Prostate gland (tissue), 2 donors: ENCODE measurements at regions not wholly inside any gene's neighbourhood (a gene's known extent, or its start where the extent isn't known, plus 50 kb on each side); places are given as distances from the start of the nearest gene placed in this dataset.

Experiments used
- DNase-seq: peaks from one replicate; pipeline ENCODE4 v3.0.0-alpha.2; 2019; ENCODE audit warnings: low spot score
- H3K27ac ChIP-seq, 2 donors: fragments of 200-600 bp; sonication (generic); 2 replicates each; pipeline ENCODE4 v1.5.1; 2017 to 2019
- H3K27me3 ChIP-seq: fragments of 200-600 bp; sonication (generic); replicated peaks from 2 replicates; pipeline ENCODE4 v1.5.1; 2019; ENCODE audit not compliant: insufficient read depth
- H3K36me3 ChIP-seq, 2 donors: fragments of 200-600 bp; sonication (generic); 1 replicate in 1 of 2; 2 replicates in 1 of 2; pipeline versions ENCODE4 v1.5.1 to v1.8.1; 2017 to 2019
- H3K4me1 ChIP-seq: fragments of 200-600 bp; sonication (generic); replicated peaks from 2 replicates; pipeline ENCODE4 v1.5.1; 2019
- H3K4me3 ChIP-seq, 2 donors: fragments of 200-600 bp; sonication (generic); 2 replicates each; pipeline ENCODE4 v1.5.1; 2017 to 2019
- H3K9me3 ChIP-seq: fragments of 200-600 bp; sonication (generic); 2 replicates; pipeline ENCODE4 v1.5.1; 2017
- POLR2A ChIP-seq: fragments of 450-650 bp; IDR thresholded peaks from one replicate; pipeline ENCODE4 v1.6.1; 2016; ENCODE audit warnings: antibody characterized with exemption, mild to moderate bottlenecking
- POLR2AphosphoS5 ChIP-seq: sonication (generic); formaldehyde crosslinking; IDR thresholded peaks from one replicate; pipeline ENCODE4 v1.6.1; 2017; ENCODE audit warnings: antibody characterized with exemption
- WGBS: methylation state at CpG from one replicate; pipeline ENCODE4 v1.1.5; 2018; 5-methylcytosine and 5-hydroxymethylcytosine counted together
- intact Hi-C: fragments of 100-400 bp; cut with DNase I; formaldehyde crosslinking; loops from one replicate; pipeline ENCODE4 v1.14.2; 2022
- TF ChIP-seq, protein P1 (sequence below), 4 experiments: fragments of 200-600 bp in 2 of 4; fragments of 450-650 bp in 2 of 4; sonication (generic) in 2 of 4; IDR thresholded peaks; 1 replicate in 3 of 4; 2 replicates in 1 of 4; pipeline ENCODE4 v1.5.1; 2016 to 2019; ENCODE audit warnings: antibody characterized with exemption in 4 of 4, mild to moderate bottlenecking in 2 of 4, moderate library complexity in 2 of 4

DNA sequence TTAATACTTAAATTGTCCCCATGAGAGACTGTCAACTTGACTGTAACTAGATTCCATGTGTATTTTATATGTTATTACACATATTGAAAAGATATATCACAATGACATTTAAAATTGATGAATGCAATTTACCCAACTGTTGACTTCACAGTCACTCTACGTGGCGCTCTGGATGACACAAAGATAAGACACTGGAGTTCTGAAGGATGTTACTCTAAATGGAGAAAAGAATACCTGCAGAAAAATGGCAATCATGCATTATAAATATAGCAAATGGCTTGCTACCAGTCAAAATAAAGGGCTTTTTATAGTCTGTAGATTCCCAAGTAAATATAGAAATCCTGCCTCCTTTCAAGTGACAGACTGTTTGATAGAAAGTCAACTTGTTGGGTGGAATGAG lies 143.6 kb upstream of the KLF6 start:
- Histone ChIP-seq H3K36me3 (no peaks in the 10 kb centered on the region), H3K9me3 (no peaks in the 10 kb centered on the region), H3K27ac (no peak overlapping the region), H3K4me3 (no peak overlapping the region), H3K4me1 (no peaks in the 10 kb centered on the region), H3K27me3 (no peaks in the 10 kb centered on the region)
- 94% methylated on average over 2 of the region's 2 CpGs for WGBS
- DNase-seq: no peak
- TF ChIP-seq, protein P1, sequence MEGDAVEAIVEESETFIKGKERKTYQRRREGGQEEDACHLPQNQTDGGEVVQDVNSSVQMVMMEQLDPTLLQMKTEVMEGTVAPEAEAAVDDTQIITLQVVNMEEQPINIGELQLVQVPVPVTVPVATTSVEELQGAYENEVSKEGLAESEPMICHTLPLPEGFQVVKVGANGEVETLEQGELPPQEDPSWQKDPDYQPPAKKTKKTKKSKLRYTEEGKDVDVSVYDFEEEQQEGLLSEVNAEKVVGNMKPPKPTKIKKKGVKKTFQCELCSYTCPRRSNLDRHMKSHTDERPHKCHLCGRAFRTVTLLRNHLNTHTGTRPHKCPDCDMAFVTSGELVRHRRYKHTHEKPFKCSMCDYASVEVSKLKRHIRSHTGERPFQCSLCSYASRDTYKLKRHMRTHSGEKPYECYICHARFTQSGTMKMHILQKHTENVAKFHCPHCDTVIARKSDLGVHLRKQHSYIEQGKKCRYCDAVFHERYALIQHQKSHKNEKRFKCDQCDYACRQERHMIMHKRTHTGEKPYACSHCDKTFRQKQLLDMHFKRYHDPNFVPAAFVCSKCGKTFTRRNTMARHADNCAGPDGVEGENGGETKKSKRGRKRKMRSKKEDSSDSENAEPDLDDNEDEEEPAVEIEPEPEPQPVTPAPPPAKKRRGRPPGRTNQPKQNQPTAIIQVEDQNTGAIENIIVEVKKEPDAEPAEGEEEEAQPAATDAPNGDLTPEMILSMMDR (IDR thresholded peaks at IDR 0.05): no peak
- TF ChIP-seq POLR2A (no peak), POLR2AphosphoS5 (no peak)
- intact Hi-C loops: no loop called here

GRCh38 chr10:3928078-3928477 lies 143.1 kb upstream of the KLF6 start:
- Histone ChIP-seq H3K27ac (no peak overlapping the region), H3K9me3 (no peaks in the 10 kb centered on the region), H3K4me1 (no peaks in the 10 kb centered on the region), H3K36me3 (no peaks in the 10 kb centered on the region), H3K4me3 (no peak overlapping the region), H3K27me3 (no peaks in the 10 kb centered on the region)
- TF ChIP-seq POLR2AphosphoS5 (no peak), POLR2A (no peak)
- TF ChIP-seq, protein P1 (IDR thresholded peaks at IDR 0.05): no peak
- intact Hi-C loops: no loop called here
- no peak for DNase-seq
- 71% methylated on average over 3 of the region's 3 CpGs for WGBS

GRCh38 chr10:3926675-3927525 lies 141.9 kb upstream of the KLF6 start:
- Histone ChIP-seq H3K4me1 (no peaks in the 10 kb centered on the region), H3K27ac (no peak overlapping the region), H3K27me3 (no peaks in the 10 kb centered on the region), H3K4me3 (no peak overlapping the region), H3K9me3 (no peaks in the 10 kb centered on the region), H3K36me3 (no peaks in the 10 kb centered on the region)
- no peak for DNase-seq
- WGBS: 50% methylated on average over 18 of the region's 18 CpGs
- TF ChIP-seq POLR2A: no peak
- no peak for TF ChIP-seq POLR2AphosphoS5
- TF ChIP-seq, protein P1 (IDR thresholded peaks at IDR 0.05): no peak
- intact Hi-C loops: no loop called here

DNA sequence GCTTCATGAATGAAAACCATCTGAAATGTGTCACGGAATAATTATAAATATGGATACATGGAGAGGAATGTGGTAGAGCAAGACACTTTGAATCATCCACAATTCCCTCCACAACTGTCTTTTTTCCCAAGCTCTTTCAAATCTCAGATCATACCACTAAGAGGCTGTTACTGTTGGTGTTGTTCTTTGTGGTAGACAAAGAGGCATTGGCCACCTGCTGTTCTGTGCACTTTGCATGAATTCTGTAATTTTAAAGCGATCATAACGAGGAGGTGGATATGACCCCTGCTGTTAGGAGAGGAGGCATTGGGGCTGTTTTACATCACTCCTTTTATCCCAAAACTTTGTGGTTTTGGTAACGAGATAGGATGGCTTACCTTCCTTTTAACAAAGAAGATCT lies 141.2 kb upstream of the KLF6 start:
- WGBS: 93% methylated on average over 4 of the region's 4 CpGs
- intact Hi-C loops: no loop called here
- no peaks in the 10 kb centered on the region for H3K36me3 ChIP-seq
- no peaks in the 10 kb centered on the region for H3K27me3 ChIP-seq
- H3K27ac ChIP-seq: no peak overlapping the region
- DNase-seq: no peak
- no peaks in the 10 kb centered on the region for H3K4me1 ChIP-seq
- no peak overlapping the region for H3K4me3 ChIP-seq
- TF ChIP-seq, protein P1 (IDR thresholded peaks at IDR 0.05): no peak
- TF ChIP-seq POLR2AphosphoS5: no peak
- no peak for TF ChIP-seq POLR2A
- no peaks in the 10 kb centered on the region for H3K9me3 ChIP-seq

- Histone ChIP-seq H3K9me3 (no peaks in the 10 kb centered on the region), H3K36me3 (no peaks in the 10 kb centered on the region), H3K4me1 (no peaks in the 10 kb centered on the region), H3K4me3 (no peak overlapping the region), H3K27ac (no peak overlapping the region), H3K27me3 (no peaks in the 10 kb centered on the region)
- intact Hi-C loops: no loop called here
- TF ChIP-seq, protein P1 (IDR thresholded peaks at IDR 0.05): no peak
- TF ChIP-seq POLR2A: no peak
- no peak for TF ChIP-seq POLR2AphosphoS5
- 92% methylated on average over 4 of the region's 4 CpGs for WGBS
- DNase-seq: no peak
Measured at GRCh38 chr10:3925184-3925583, 140.2 kb upstream of the KLF6 start.
